ENCODE measurements at regions not wholly inside any gene's neighbourhood (a gene's known extent, or its start where the extent isn't known, plus 50 kb on each side); places are given as distances from the start of the nearest gene placed in this dataset.
"Not testable (repeated sequence)": the region's sequence is repeated elsewhere in the genome, so short reads cannot be mapped to it uniquely, and the experiment has no call there.

DNA sequence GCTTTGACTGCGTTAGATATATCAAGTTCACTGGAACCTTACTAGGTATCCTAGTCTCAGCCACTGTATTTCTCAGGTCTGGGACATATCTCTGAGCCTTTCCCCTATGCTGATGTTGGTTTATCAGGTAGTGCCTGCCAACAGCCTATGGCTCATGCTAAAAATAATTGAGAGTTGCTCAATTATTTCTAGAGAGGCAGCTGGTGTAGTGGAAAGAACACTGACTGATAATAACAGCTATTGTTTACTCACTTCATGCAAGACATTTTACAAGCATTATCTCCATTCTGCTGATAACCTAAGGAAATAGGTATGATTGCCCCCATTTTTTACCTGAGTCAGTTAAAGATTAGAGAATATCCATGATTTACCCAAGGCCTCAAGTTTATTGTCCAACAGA lies 231.4 kb downstream of the LRRN1 start:
- DNase-seq = no peak

DNA sequence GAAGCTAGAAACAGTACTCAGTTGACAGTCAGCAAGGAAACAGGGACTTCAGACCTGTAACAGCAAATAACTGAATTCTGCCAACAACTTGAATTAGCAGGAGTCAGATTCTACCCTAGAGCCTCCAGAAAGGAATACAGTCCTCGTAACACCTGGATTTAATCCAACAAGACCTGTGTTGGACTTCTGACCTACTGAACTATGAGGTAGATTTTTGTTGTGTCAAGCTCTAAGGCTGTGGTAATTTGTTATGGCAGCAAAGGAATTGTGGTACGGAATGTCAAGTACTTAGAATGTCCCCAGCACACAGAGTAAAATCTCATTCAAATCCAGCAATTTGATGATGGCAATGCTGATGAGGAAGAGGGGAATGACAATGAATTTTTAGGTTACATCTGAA lies 234.1 kb downstream of the LRRN1 start:
- DNase-seq = no peak

DNA sequence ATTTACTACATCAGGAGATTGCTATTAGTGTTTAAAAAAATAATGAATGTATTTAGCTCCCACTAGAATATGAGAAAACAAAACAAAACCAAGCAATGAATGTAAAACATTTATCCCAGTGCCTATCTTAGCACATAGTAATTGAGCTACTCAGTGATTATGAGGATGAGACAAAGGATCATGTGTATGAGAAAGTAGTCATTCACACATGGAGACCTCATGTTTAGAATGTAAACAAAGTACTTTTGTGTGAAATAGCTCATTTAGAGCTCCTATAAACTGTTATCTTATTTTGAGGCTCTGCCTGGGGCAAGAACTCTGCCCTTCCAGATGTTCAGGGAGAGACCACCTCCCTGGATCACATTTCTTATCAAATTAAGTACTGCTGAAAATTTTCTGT lies 236.8 kb downstream of the LRRN1 start:
- no peak for DNase-seq

DNA sequence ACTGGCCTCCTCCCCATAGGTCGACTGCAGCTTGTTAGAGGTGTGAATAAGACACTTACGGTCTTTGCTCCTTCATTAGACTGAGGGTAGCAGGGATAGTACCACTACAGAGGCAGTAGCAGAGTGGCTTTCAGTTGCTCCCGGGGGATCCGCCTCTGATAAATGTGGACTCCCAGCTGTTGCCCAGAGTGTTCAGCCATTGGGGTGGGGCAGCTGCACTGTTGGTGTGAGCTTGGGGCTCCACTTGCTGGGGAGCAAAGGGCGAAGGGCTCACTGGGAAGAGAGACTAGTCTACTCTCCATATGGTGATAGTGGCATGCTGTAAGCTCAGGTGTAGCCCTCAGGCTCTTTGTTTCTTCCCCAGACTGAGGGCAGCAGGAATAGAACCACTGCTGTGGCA lies 239.1 kb downstream of the LRRN1 start:
- DNase-seq = no peak

DNA sequence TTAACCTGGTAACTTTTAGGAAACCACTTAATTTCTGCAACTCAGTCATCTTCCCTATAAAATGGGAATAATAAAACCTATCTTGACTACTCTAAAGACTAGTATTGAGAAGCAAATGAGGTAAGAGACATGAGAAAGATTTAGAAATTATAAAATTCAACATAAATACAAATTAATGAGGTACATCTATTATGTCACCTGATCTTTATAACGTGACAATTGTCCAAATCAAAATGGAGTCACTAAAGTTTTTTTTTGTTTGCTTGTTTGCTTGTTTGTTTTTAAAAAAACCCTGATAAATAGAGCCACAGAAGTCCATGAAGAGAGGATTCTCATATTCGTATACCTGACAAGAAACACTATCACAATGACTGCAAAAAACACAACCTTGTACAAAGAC lies 242.8 kb downstream of the LRRN1 start:
- no peak for DNase-seq

DNA sequence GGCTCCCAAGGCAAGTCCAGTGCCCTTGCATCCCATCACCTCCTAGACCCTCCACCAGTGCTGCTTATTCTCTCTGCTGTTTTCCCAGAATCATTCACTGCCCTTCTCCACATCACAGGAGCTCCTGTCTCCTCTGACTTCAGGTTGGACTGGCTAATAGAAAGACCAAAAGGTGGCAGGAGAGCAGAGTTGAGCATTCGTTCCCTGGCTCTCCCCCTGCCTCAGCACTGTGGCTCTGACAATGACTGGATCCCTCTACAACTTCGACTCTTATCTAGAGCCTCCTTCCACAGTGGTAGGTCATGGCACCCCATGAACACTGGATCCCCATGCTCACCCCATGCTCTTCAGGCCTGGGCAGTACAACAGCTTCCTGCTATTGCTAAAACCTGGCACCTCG lies 243.6 kb downstream of the LRRN1 start:
- DNase-seq = no peak

DNA sequence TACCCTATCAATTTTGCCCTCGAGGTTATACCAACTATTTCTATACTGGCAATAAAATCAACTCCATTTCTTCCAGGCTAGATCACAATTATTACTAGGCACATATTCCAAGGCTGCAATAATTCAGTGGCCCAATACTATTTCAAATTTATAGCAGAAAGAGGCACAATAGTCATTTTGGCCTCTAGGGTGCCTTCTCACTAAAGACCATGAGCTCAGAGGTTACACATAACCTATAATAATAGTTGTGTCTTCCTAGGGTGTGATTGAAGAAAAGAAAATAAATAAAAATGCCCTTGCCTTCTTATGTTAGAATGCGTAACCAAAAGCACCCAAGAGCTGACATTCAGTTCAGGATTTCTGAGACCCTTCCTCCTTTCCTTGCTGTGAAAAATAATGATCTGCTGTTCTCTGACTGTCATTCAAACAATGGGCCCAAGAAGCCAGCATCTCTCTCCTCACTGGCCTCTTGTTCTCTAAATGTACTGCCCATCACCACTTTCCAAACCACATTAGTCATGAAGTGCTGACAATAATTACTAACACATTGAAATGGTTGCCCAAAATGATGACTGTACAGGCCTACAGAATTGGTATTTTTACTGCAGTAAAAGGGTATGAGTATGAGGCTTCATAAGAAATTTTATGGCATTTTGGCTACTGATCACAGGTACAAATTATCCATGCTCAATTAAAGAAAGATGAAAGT lies 244.8 kb downstream of the LRRN1 start:
- no peak for DNase-seq

DNA sequence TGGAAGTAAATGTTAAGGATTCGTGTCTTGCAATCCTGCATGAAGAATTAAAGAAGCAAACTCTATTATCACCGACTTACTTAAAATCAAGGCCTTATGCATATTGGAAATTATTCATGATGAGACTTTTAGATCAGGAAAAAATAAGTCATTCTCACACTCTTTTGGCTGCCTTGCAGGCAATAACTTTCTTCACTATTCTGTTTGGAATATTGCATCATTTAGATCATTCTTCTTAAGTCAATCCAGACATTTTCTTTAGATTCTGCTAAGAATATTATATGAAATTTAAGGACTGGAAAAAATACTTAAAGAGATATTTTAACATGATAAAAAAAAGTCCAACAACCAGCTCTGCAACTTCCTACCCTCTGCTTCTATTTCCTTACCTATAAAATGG lies 245.4 kb downstream of the LRRN1 start:
- DNase-seq = no peak

DNA sequence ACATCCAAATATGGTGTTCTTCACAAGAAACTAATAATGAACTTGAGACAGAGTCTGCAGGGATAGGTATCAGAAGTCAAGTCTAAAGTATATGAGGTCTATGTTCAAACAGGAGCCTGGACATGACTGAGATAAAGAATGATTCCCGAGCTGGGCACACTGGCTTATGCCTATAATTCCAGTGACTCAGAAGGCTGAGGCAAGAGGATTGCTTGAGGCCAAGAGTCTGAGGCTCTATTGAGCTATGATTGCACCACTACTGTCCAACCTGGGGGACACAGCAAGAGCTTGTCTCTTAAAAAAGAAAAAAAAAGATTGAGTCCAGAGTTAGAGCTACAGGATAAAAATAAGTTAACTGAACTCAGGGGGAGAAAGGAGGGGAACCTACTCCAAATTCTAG lies 246.5 kb downstream of the LRRN1 start:
- no peak for DNase-seq

DNA sequence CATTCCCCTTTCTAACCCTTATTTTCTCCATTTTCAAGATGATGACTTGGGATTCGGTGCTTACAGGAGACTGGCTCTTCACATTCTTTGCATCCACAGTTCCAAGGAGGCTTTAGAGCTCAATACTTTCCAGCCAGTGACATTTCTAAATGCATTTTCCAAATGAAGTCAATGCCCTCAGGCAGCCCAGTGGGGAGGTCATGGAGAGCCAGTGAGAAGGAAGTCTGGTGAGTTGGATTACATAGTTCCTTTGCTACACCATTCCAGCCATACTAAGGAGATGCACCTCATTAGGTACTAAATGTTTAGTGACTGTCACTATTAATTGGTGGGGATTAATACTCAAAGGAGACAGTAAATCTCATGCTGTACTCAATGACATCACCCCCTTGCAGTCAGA lies 248.1 kb downstream of the LRRN1 start:
- DNase-seq = no peak

DNA sequence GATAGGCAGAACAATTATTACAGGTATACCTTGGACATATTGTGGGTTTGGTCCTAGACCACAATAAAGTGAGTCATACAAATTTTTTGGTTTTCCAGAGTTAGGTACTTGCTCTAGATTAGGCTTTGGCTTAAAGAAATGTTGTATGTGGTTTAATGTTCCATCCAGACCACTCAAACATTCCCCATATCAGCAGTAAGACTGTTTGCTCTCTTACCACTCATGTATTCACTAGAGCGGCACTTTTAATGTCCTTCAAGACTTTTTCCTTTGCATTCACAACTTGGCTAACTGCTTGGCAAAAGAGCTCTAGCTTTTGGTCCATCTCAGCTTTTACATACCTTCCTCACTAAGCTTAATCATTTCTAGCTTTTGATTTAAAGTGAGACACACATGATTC lies 250.5 kb upstream of the SETMAR start:
- DNase-seq = no peak

DNA sequence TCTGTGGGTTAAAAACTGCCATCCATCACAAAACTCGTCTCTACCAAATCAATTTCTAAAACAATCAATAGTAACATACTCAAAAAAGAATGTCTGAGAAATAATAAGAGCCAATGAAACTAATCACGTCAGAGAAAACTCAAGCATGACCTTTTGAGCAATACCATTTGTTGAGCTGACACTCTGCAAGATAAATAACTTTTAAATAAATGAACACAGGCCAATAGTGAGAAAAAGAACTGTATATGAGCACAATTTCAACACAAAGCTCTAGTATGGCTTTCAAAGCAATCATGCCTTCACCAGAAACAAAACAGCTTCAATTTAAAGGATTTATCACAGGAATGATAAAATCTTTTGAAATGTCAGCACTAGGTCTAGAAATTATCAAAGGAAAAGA lies 249.2 kb upstream of the SETMAR start:
- DNase-seq = no peak

DNA sequence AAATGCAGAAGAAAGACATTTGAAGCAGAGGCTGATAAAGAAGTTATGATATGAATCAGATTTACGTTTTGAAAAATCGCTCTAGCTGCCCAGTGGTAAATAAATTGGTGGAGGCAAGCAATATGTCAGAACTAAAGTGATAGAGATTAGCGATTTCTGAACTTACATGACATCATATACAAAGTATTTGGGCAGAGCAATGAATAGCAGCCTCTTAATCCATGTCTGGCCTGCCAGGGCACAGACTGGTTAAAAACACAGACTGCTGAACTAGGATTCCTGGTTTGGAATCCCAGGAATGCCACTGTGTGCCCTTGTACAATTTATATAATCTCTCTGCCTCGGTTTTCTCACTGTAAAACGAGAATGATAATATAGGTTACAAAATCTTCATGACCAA lies 243.1 kb upstream of the SETMAR start:
- DNase-seq = no peak

DNA sequence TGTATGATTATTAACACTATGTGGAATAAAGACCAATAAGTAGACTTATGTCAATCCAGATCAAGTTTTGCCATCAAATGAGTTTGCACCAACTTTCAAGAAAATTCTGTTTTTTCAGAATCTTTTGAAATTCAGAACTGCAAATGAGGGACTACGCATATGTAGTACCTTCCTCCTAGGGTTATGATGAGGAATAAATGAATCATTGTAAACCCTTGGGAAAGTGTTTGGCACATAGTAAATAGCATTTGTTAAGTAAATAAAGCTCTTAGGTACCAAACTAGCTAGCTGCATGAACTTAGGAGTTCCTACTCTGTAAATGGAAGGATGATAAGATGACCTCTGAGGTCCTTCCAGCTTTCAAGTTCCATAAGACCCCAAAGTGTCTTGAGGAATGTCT lies 242.6 kb upstream of the SETMAR start:
- DNase-seq = no peak

DNA sequence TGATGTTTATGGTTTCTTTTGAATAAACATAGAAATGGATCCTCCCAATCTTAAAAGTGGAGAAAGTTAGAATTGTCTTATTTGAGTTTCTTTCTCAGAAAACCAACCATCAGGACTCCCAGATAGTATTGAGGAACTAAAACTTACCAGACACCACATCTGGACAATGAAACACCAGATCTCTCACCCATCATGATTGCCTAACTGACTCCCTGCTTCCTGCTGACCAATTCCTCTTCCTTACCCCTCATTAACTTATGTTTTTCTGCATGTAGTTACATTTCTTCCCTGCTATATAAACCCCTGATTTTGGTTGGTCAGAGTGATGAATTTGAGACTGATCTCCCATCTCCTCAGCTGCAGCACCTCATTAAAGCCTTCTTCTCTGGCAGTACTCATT lies 242.0 kb upstream of the SETMAR start:
- no peak for DNase-seq

DNA sequence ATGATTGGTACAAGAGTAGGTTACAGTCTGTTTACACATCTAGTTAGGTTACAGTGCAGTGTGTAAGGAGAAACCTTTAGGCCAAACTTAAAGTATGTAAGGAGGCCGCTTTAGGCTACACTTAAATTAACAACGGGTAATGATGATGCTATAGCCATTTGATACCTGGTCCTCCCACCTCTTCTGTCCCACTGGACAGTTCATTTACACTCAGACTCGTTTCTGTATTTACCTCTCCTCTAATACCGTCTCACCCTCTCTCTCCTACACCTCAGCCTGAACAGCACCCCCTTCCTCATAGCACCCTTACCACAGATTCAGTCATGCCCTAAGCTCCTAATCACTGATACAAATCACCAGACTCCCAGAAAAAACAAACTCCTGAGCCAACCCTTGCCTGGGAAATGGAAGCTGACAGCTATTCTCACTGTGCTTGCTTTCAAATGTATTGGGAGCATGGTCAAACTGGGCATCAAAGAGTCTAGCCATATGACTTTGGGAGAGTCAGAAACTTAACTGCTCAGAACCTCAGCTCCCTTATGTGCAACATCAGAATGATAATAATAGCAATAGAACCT lies 241.3 kb upstream of the SETMAR start:
- no peak for DNase-seq

DNA sequence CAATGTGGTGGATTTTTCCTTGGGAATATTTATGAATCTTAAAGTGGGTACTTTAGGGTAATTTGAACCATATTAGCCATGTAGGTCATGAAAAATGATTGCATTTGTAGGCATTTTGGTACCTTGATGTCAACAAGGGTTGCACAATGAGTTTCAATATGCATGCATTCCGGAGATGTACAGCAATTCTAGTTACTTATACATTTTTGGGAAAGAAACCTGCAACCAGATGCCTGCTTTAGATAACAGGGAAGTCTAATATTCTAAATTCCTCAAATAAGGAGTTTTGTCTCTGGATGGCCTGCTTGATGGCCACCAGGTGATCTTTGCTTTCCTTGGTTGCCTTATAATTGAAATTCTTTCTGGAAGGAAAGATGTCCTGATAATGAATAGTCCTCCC lies 240.5 kb upstream of the SETMAR start:
- DNase-seq = no peak

DNA sequence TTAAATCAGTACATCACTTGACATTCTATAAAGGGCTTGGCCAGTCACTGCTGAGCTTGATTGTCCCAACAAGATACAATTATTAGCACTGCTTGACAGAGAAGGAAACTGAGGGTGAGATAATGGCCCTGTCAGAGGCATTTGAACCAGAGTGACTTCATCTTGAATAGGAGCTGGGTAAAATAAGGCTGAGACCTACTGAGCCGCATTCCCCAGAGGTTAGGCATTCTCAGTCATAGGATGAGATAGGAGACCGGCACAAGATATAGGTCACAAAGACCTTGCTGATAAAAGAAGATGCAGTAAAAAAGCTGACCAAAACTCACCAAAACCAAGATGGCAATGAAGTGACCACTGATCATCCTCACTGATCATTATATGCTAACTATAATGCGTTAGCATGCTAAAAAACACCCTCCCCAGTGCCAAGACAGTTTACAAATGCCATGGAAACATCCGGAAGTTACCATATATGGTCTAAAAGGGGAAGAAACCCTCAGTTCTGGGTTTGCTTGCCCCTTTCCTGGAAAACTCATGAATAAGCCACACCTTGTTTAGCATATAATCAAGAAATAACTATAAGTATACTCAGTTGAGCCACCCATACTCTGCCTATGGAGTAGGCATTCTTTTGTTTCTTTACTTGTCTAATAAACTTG lies 239.1 kb upstream of the SETMAR start:
- DNase-seq = no peak

DNA sequence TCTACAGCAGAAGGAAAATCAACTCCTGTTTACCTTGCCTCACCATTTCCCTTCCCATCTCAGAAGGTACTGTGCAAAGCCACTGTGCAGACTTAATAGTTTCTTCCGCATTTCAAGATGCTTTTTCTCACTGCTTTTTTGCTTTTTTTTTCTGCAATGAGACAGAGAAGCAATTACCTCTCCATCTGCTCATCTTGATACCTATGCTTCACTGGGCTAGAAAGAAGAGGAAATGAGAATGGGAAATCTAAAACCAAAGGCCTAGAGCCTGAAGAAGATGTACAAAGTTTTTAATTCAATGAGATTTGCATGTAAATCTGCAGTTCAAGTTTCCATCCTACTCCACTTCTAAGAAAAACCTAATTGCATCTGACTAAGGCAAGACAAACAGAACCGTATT lies 238.1 kb upstream of the SETMAR start:
- DNase-seq = no peak

DNA sequence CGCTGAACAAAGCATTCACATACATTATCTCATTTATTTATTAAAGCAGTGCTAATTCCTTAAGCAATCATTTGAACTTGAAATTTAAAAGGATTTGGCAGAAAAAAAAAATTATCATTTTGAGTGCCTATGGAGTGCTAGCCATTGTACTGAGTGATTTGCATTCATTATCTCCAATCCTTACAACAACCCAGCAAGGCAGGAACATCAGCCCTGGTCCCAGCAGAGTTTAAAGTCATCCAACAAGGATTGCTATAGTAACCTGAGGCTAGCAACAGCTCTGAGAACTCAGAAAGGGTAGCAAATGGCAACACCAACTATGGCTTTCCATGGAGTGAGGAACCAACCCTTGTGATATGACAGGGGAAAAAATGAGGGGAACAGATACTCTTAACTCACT lies 237.6 kb upstream of the SETMAR start:
- DNase-seq = no peak

DNA sequence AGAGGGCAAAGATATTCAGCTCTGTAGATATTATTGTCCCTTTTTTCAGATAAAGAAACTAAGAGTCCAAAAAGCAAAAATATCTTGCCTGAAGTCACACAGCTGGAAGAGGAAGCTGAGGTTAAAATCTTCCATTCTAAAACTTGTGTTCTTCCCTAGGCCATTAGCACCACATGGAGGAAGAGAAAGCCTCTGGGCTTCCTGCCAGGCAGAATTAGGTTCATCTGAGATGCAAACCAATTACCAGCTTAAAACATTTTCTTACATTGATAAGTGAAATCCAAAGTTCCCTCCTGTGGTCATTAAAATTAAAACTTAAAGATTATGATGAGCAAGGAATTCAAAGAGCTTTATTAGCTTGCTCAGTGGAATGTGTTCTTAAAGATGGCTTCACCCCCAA lies 235.3 kb upstream of the SETMAR start:
- no peak for DNase-seq

DNA sequence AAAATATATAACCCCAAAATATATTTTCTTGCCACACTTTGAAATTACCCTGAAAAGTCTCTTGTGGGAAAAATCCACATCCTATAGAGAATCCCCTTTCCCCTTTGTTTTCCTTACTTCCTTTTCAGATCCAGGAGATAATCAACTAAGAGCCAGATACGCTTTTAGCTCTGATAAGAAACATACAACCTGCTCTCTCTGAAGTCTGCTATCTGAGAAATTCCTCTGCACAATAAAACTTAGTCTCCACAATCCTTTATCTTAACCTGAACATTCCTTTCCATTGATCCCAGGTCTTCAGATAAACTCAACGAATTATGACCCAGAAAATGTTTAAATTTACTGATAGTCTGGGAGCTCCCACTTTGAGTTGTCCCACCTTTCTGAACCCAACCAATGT lies 233.4 kb upstream of the SETMAR start:
- DNase-seq = no peak

DNA sequence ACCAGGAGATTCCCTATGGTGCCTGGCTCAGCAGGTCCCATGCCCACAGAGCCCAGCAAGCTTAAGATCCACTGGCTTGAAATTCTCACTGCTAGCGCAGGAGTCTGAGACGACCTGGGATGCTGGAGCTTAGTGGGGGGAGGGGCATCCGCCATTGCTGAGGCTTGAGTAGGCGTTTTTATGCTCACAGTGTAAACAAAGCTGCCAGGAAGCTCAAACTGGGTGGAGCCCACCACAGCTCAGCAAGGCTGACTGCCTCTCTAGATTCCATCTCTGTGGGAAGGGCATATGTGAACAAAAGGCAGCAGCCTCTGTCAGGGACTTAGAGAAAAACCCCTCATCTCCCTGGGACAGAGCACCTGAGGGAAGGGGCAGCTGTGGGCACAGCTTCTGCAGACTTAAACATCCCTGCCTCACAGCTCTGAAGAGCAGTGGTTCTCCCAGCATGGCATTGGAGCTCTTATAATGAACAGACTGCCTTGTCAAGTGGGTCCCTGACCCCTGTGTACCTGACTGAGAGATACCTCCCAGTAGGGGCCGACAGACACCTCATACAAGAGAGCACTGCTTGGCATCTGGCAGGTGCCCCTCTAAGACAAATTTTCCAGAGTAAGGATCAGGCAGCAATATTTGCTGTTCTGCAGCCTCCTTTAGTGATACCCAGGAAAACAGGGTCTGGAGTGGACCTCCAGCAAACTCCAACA lies 231.5 kb upstream of the SETMAR start:
- DNase-seq = peak in 1 of 6 experiments; percentile 17

DNA sequence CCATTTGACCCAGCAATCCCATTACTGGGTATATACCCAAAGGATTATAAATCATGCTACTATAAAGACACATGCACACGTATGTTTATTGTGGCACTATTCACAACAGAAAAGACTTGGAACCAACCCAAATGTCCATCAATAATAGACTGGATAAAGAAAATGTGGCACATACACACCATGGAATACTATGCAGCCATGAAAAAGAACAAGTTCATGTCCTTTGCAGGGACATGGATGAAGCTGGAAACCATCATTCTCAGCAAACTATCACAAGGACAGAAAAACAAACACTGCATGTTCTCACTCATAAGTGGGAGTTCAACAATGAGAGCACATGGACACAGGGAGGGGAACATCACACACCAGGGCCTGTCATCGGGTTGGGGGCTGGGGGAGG lies 225.9 kb upstream of the SETMAR start:
- DNase-seq = not testable (repeated sequence)

Measured in stimulated activated naive CD4-positive, alpha-beta T cell (primary cell).